ENCODE measurements at regions not wholly inside any gene's neighbourhood (a gene's known extent, or its start where the extent isn't known, plus 50 kb on each side); places are given as distances from the start of the nearest gene placed in this dataset.

DNA sequence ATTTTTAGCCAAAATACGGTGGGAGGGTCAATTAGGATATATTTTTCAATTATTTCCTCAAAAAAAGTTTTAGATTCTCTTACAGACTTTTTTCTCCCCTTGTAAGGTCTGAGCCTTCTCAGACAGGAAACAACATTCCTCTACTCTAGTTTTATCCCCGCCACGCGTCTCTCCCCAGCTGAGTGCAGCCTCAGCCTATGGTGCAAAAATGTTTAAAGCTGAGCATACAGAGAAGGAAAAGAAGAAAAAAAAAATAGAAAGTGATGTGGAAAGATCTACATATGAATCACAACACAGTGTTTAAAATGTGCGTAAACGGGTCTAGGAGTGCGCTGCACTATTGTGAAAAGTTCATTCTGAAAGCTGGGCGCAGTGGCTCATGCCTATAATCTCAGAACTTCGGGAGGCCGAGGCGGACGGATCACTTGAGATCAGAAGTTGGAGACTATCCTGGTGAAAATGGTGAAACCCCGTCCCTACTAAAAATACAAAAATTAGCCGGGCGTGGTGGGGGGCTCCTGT is 159.0 kb downstream of the TRIM27 start:
- Mint-ChIP-seq H3K27me3 (peaks cover 91% of the 10 kb centered on the region), H3K27ac (no peak overlapping the region), H3K36me3 (no peaks in the 10 kb centered on the region), H3K9me3 (no peaks in the 10 kb centered on the region), H3K4me3 (peak overlapping the region; percentile 30), H3K4me1 (ENCODE audit: unreplicated experiment) (peaks cover 5% of the 10 kb centered on the region)
- no peak for DNase-seq (ENCODE audit: extremely low spot score, unreplicated experiment)
- no peak for TF ChIP-seq CTCF (conservative IDR thresholded peaks at IDR 0.05)

DNA sequence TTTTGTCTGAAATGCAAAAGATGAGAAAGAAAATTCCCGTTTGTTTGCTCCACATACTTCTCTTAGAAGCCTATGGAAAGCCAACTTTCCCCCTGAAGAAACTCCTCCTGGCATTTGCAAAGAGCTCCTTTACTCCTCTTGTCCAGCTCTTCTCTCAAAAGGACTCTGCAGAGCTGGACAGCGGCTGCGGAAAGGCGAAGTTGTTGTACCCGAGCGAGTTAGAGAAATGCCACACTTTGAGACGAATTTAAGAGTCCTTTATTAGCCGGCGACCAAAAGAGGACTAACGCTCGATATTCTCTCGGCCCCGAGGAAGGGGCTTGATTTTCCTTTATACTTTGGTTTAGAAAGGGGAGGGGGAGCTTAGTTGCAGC is 157.8 kb downstream of the TRIM27 start:
- H3K27ac Mint-ChIP-seq, result no peak overlapping the region
- no peaks in the 10 kb centered on the region for H3K36me3 Mint-ChIP-seq
- H3K9me3 Mint-ChIP-seq, result no peaks in the 10 kb centered on the region
- peaks cover 8% of the 10 kb centered on the region for H3K4me1 Mint-ChIP-seq (ENCODE audit: unreplicated experiment)
- H3K27me3 Mint-ChIP-seq, result peaks cover 94% of the 10 kb centered on the region
- H3K4me3 Mint-ChIP-seq, result peak overlapping the region; percentile 39
- TF ChIP-seq CTCF (conservative IDR thresholded peaks at IDR 0.05), result no peak
- no peak for DNase-seq (ENCODE audit: extremely low spot score, unreplicated experiment)

GRCh38 chr6:28766426-28766825 is 157.4 kb downstream of the TRIM27 start:
- no peak for DNase-seq (ENCODE audit: extremely low spot score, unreplicated experiment)
- Mint-ChIP-seq H3K4me1 (ENCODE audit: unreplicated experiment) (peaks cover 8% of the 10 kb centered on the region), H3K36me3 (no peaks in the 10 kb centered on the region), H3K9me3 (no peaks in the 10 kb centered on the region), H3K4me3 (no peak overlapping the region), H3K27me3 (peaks cover 98% of the 10 kb centered on the region), H3K27ac (no peak overlapping the region)
- no peak for TF ChIP-seq CTCF (conservative IDR thresholded peaks at IDR 0.05)

- peaks cover 8% of the 10 kb centered on the region for H3K4me1 Mint-ChIP-seq (ENCODE audit: unreplicated experiment)
- H3K36me3 Mint-ChIP-seq, result no peaks in the 10 kb centered on the region
- no peak overlapping the region for H3K4me3 Mint-ChIP-seq
- no peak for TF ChIP-seq CTCF (conservative IDR thresholded peaks at IDR 0.05)
- H3K27ac Mint-ChIP-seq, result no peak overlapping the region
- peaks cover 99% of the 10 kb centered on the region for H3K27me3 Mint-ChIP-seq
- H3K9me3 Mint-ChIP-seq, result no peaks in the 10 kb centered on the region
- no peak for DNase-seq (ENCODE audit: extremely low spot score, unreplicated experiment)
These were observed 156.7 kb downstream of the TRIM27 start for GRCh38 chr6:28767133-28767532.

GRCh38 chr6:28767691-28768090 is 156.1 kb downstream of the TRIM27 start:
- Mint-ChIP-seq H3K27me3 (peaks cover 100% of the 10 kb centered on the region), H3K27ac (no peak overlapping the region), H3K4me3 (no peak overlapping the region), H3K4me1 (ENCODE audit: unreplicated experiment) (peaks cover 8% of the 10 kb centered on the region), H3K36me3 (no peaks in the 10 kb centered on the region), H3K9me3 (no peaks in the 10 kb centered on the region)
- TF ChIP-seq CTCF (conservative IDR thresholded peaks at IDR 0.05), result no peak
- DNase-seq (ENCODE audit: extremely low spot score, unreplicated experiment), result no peak

Data from type B pancreatic cell (in vitro differentiated cells).